ENCODE measurements at regions not wholly inside any gene's neighbourhood (a gene's known extent, or its start where the extent isn't known, plus 50 kb on each side); places are given as distances from the start of the nearest gene placed in this dataset.

DNA sequence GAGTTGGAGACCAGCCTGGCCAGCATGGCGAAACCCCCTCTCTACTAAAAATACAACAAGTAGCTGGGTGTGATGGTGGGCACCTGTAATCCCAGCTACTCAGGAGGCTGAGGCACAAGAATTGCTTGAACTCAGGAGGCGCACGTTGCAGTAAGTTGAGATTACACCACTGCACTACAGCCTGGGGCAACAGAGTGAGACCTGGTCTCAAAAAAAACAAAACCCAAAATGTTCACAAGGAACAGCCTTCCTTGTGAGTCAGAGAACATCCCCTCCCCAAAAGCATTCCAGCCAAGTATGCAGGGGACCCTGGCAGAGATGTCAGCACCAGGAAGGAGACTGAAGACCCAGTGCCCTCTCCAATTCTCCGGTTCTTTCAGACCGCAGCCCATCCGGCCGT lies 314.9 kb upstream of the TSHZ3 start:
- TF ChIP-seq SNAI2 (CRISPR knock-in tag; IDR thresholded peaks at IDR 0.05) (no peak), RARB (CRISPR knock-in tag; IDR thresholded peaks at IDR 0.05) (no peak), ARNTL (CRISPR knock-in tag; IDR thresholded peaks at IDR 0.05; ENCODE audit: borderline replicate concordance, low read depth) (no peak), PPARA (CRISPR knock-in tag; IDR thresholded peaks at IDR 0.05; ENCODE audit: borderline replicate concordance) (no peak), CSDC2 (CRISPR knock-in tag; IDR thresholded peaks at IDR 0.05) (no peak), TOX (CRISPR knock-in tag; IDR thresholded peaks at IDR 0.05; ENCODE audit: borderline replicate concordance) (no peak), OSR1 (CRISPR knock-in tag; IDR thresholded peaks at IDR 0.05) (no peak), ZFP3 (CRISPR knock-in tag; IDR thresholded peaks at IDR 0.05) (no peak), ZC3H10 (CRISPR knock-in tag; IDR thresholded peaks at IDR 0.05) (no peak), ZNF70 (CRISPR knock-in tag; IDR thresholded peaks at IDR 0.05) (no peak), ZFP30 (CRISPR knock-in tag; IDR thresholded peaks at IDR 0.05) (no peak), GLIS3 (CRISPR knock-in tag; IDR thresholded peaks at IDR 0.05) (no peak)
- TF ChIP-seq, protein P1, sequence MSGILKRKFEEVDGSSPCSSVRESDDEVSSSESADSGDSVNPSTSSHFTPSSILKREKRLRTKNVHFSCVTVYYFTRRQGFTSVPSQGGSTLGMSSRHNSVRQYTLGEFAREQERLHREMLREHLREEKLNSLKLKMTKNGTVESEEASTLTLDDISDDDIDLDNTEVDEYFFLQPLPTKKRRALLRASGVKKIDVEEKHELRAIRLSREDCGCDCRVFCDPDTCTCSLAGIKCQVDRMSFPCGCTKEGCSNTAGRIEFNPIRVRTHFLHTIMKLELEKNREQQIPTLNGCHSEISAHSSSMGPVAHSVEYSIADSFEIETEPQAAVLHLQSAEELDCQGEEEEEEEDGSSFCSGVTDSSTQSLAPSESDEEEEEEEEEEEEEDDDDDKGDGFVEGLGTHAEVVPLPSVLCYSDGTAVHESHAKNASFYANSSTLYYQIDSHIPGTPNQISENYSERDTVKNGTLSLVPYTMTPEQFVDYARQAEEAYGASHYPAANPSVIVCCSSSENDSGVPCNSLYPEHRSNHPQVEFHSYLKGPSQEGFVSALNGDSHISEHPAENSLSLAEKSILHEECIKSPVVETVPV (CRISPR knock-in tag; IDR thresholded peaks at IDR 0.05) = no peak
- TF ChIP-seq, protein P2, sequence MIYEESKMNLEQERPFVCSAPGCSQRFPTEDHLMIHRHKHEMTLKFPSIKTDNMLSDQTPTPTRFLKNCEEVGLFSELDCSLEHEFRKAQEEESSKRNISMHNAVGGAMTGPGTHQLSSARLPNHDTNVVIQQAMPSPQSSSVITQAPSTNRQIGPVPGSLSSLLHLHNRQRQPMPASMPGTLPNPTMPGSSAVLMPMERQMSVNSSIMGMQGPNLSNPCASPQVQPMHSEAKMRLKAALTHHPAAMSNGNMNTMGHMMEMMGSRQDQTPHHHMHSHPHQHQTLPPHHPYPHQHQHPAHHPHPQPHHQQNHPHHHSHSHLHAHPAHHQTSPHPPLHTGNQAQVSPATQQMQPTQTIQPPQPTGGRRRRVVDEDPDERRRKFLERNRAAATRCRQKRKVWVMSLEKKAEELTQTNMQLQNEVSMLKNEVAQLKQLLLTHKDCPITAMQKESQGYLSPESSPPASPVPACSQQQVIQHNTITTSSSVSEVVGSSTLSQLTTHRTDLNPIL (CRISPR knock-in tag; IDR thresholded peaks at IDR 0.05; ENCODE audit: low read depth) = no peak
